Loucy (cell line): ENCODE measurements at regions not wholly inside any gene's neighbourhood (a gene's known extent, or its start where the extent isn't known, plus 50 kb on each side); places are given as distances from the start of the nearest gene placed in this dataset.

Experiments
- EZH2phosphoT487 ChIP-seq: fragments of 200-600 bp; IDR thresholded peaks from 2 replicates; pipeline ENCODE4 v1.6.1; 2018; ENCODE audit warnings: antibody characterized with exemption, mild to moderate bottlenecking, moderate library complexity, borderline replicate concordance
- TF ChIP-seq, protein P1 (sequence below): fragments of 200-600 bp; sonication (generic); conservative IDR thresholded peaks from 2 replicates; pipeline ENCODE4 v1.5.1; 2014; ENCODE audit warnings: mild to moderate bottlenecking, antibody characterized with exemption, low read length

DNA sequence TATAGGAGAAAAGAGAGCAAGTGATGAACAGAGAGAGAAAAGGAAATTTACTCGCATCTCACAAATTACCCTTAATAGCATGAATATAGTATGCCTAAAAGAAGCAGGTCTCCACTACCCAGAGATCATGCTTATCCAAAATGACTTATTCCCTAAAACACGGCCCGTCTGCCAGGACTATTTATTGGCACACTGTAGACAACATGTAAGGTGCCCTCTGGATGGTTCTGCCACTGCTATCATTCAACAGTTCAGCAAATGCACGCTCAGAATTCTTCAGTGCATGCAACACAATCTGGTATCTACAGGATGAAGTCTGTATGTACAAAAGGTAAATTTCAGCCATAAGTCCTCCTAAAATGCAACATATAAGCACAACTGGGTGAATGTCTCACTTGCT is 465.8 kb downstream of the SHQ1 start:
- TF ChIP-seq, protein P1, sequence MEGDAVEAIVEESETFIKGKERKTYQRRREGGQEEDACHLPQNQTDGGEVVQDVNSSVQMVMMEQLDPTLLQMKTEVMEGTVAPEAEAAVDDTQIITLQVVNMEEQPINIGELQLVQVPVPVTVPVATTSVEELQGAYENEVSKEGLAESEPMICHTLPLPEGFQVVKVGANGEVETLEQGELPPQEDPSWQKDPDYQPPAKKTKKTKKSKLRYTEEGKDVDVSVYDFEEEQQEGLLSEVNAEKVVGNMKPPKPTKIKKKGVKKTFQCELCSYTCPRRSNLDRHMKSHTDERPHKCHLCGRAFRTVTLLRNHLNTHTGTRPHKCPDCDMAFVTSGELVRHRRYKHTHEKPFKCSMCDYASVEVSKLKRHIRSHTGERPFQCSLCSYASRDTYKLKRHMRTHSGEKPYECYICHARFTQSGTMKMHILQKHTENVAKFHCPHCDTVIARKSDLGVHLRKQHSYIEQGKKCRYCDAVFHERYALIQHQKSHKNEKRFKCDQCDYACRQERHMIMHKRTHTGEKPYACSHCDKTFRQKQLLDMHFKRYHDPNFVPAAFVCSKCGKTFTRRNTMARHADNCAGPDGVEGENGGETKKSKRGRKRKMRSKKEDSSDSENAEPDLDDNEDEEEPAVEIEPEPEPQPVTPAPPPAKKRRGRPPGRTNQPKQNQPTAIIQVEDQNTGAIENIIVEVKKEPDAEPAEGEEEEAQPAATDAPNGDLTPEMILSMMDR, result no peak
- TF ChIP-seq EZH2phosphoT487, result no peak
